T-cell (primary cell): ENCODE measurements at regions not wholly inside any gene's neighbourhood (a gene's known extent, or its start where the extent isn't known, plus 50 kb on each side); places are given as distances from the start of the nearest gene placed in this dataset.

Source experiments
- ATAC-seq, 4 experiments: fragments of 200-7000 bp in 3 of 4; fragments of 150-1000 bp in 1 of 4; cut with Tn5 transposase; replicated peaks in 1 of 4; 1 replicate in 3 of 4; 2 replicates in 1 of 4; pipeline ENCODE4 v1.10.0; 2021; ENCODE audit warnings: moderate library complexity in 3 of 4, mild to moderate bottlenecking in 2 of 4, moderate number of reproducible peaks in 1 of 4
- CTCF ChIA-PET, 2 donors: fragments of 300-600 bp; sonication (Branson Sonifier 250); formaldehyde crosslinking; loops; one replicate each; lab custom pipeline; 2022; ENCODE audit warnings: antibody characterized with exemption in 2 of 2; lab: Charles Lee
- POLR2A ChIA-PET, 2 donors: fragments of 300-600 bp; sonication (Branson Sonifier 250); formaldehyde crosslinking; loops; one replicate each; lab custom pipeline; 2022; ENCODE audit warnings: antibody characterized with exemption in 2 of 2; lab: Charles Lee
- DNase-seq, 35 experiments: peaks; one replicate each; pipeline versions ENCODE4 v3.0.0 to v3.0.0-alpha.2; 2013 to 2023
- H3K27ac ChIP-seq: one replicate; pipeline ENCODE4 v1.5.1; 2013; ENCODE audit warnings: low read length
- H3K27me3 ChIP-seq, 2 experiments: replicated peaks in 1 of 2; 1 replicate in 1 of 2; 2 replicates in 1 of 2; pipeline versions ENCODE4 v1.6.1 to v1.7.0; 2013; ENCODE audit warnings: low read length in 1 of 2, mixed read lengths in 1 of 2; ENCODE audit not compliant: control insufficient read depth in 2 of 2, insufficient read depth in 2 of 2; ENCODE audit errors: extremely low read depth in 1 of 2
- H3K36me3 ChIP-seq, 2 donors: 1 replicate in 1 of 2; 2 replicates in 1 of 2; pipeline versions ENCODE4 v1.6.1 to v1.7.0; 2013; ENCODE audit warnings: low read length in 1 of 2; ENCODE audit not compliant: control insufficient read depth in 2 of 2, insufficient read depth in 1 of 2; ENCODE audit errors: extremely low read depth in 1 of 2
- H3K4me1 ChIP-seq, 2 experiments: 1 replicate in 1 of 2; 2 replicates in 1 of 2; pipeline versions ENCODE4 v1.6.1 to v1.7.0; 2013; ENCODE audit warnings: low read length in 2 of 2, mixed read lengths in 1 of 2; ENCODE audit not compliant: insufficient read depth in 2 of 2, control insufficient read depth in 1 of 2; ENCODE audit errors: extremely low read depth in 1 of 2
- H3K4me3 ChIP-seq, 2 donors: 1 replicate in 1 of 2; 2 replicates in 1 of 2; pipeline versions ENCODE4 v1.5.1 to v1.7.0; 2013; ENCODE audit warnings: mild to moderate bottlenecking in 2 of 2, low read length in 1 of 2, moderate library complexity in 1 of 2; ENCODE audit not compliant: control insufficient read depth in 1 of 2; ENCODE audit errors: extremely low read depth in 1 of 2
- H3K9me3 ChIP-seq: 2 replicates; pipeline ENCODE4 v1.7.0; 2013
- H3K27ac Mint-ChIP-seq, 2 donors: one replicate each; pipeline ENCODE4 v1.8.0; 2020 to 2021; ENCODE audit warnings: mild to moderate bottlenecking in 2 of 2, mixed read lengths in 2 of 2
- H3K27me3 Mint-ChIP-seq, 2 donors: one replicate each; pipeline ENCODE4 v1.8.0; 2021 to 2022; ENCODE audit warnings: mixed read lengths in 2 of 2
- H3K36me3 Mint-ChIP-seq: one replicate; pipeline ENCODE4 v1.8.0; 2021; ENCODE audit warnings: mixed read lengths
- H3K4me1 Mint-ChIP-seq, 3 donors: one replicate each; pipeline ENCODE4 v1.8.0; 2020 to 2022; ENCODE audit warnings: mixed read lengths in 3 of 3, mild to moderate bottlenecking in 1 of 3
- H3K4me3 Mint-ChIP-seq, 3 donors: one replicate each; pipeline ENCODE4 v1.8.0; 2020 to 2022; ENCODE audit warnings: mild to moderate bottlenecking in 3 of 3, mixed read lengths in 3 of 3, moderate library complexity in 3 of 3
- H3K9me3 Mint-ChIP-seq, 3 donors: one replicate each; pipeline ENCODE4 v1.8.0; 2020 to 2022; ENCODE audit warnings: mixed read lengths in 3 of 3
- WGBS: methylation state at CpG from one replicate; pipeline ENCODE4 v1.1.5; 2013; ENCODE audit warnings: missing lambda C conversion rate; ENCODE audit not compliant: insufficient coverage; 5-methylcytosine and 5-hydroxymethylcytosine counted together

DNA sequence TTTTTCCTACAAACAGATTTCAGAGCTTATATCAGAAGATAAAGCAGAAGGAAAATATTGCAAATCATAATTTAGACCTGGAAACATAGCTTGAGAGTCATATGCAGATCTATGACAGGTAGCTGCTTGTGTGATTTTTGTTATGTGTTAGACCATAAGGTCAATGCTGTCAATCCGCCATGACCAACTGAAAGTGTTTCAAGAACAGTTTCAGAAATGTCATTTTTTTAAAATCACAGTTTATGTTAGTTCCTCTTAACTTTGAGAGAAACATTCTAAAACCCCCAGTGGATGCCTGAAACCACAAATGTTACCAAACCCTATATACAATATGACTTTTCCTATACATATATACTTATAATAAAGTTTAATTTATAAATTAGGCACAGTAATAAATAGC lies 391.3 kb upstream of the FAM241A start:
- ChIA-PET POLR2A (no interaction called here), CTCF (no interaction called here)
- ATAC-seq (no peak), DNase-seq (no peak)
- Mint-ChIP-seq H3K4me3 (no peak overlapping the region), H3K9me3 (no peaks in the 10 kb centered on the region), H3K4me1 (no peaks in the 10 kb centered on the region), H3K27me3 (no peaks in the 10 kb centered on the region), H3K36me3 (no peaks in the 10 kb centered on the region), H3K27ac (no peak overlapping the region)
- WGBS: no CpG with 5 or more reads among the region's 1 CpG
- Histone ChIP-seq H3K9me3 (no peaks in the 10 kb centered on the region), H3K4me1 (no peaks in the 10 kb centered on the region), H3K27me3 (no peaks in the 10 kb centered on the region), H3K36me3 (no peaks in the 10 kb centered on the region), H3K27ac (no peak overlapping the region), H3K4me3 (no peak overlapping the region)

GRCh38 chr4:111755571-111755970 lies 389.7 kb upstream of the FAM241A start:
- Mint-ChIP-seq H3K4me1 (no peaks in the 10 kb centered on the region), H3K27ac (no peak overlapping the region), H3K4me3 (no peak overlapping the region), H3K9me3 (peaks cover 0 to 2% (median 2%) of the 10 kb centered on the region in 3 donors), H3K27me3 (no peaks in the 10 kb centered on the region), H3K36me3 (no peaks in the 10 kb centered on the region)
- Histone ChIP-seq H3K9me3 (no peaks in the 10 kb centered on the region), H3K4me3 (no peak overlapping the region), H3K36me3 (no peaks in the 10 kb centered on the region), H3K27me3 (no peaks in the 10 kb centered on the region), H3K4me1 (no peaks in the 10 kb centered on the region), H3K27ac (no peak overlapping the region)
- 93% methylated on average over 5 of the region's 10 CpGs for WGBS
- ATAC-seq (no peak), DNase-seq (no peak)
- ChIA-PET CTCF (no interaction called here), POLR2A (no interaction called here)

DNA sequence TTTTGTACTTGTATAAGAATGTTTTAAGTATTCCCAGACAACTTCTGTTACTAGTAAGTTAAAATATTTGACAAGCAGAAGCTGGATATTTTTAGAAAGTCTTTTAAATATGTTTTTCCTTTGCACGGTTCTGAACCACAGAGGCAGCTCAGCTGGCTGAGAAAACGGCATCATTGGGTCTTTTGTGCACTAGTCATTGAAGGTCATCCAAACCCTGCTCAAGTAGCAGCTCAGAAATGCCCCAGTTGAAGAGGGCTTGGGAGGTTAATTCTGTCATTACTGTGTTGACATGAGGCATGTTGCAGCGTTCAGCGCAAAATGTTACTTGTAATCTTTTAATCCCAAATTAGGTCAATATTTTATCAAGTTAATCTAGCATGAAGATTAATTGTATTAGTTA lies 383.7 kb upstream of the FAM241A start:
- Histone ChIP-seq H3K36me3 (no peaks in the 10 kb centered on the region), H3K9me3 (no peaks in the 10 kb centered on the region), H3K4me1 (no peaks in the 10 kb centered on the region), H3K27ac (no peak overlapping the region), H3K4me3 (no peak overlapping the region), H3K27me3 (no peaks in the 10 kb centered on the region)
- Mint-ChIP-seq H3K4me3 (no peak overlapping the region), H3K4me1 (no peaks in the 10 kb centered on the region), H3K36me3 (no peaks in the 10 kb centered on the region), H3K9me3 (peaks cover 2 to 10% (median 7%) of the 10 kb centered on the region in 3 donors), H3K27me3 (no peaks in the 10 kb centered on the region), H3K27ac (no peak overlapping the region)
- 6% methylated on average over 2 of the region's 4 CpGs for WGBS
- ChIA-PET CTCF (no interaction called here), POLR2A (no interaction called here)
- DNase-seq: no peak
- no peak for ATAC-seq

- ATAC-seq: no peak
- ChIA-PET CTCF (no interaction called here), POLR2A (no interaction called here)
- no peak overlapping the region for H3K27ac Mint-ChIP-seq
- Histone ChIP-seq H3K4me1 (no peaks in the 10 kb centered on the region), H3K4me3 (no peak overlapping the region), H3K27me3 (no peaks in the 10 kb centered on the region), H3K36me3 (no peaks in the 10 kb centered on the region), H3K9me3 (no peaks in the 10 kb centered on the region), H3K27ac (no peak overlapping the region)
- H3K4me3 Mint-ChIP-seq: no peak overlapping the region
- peaks cover 2 to 12% (median 4%) of the 10 kb centered on the region in 3 donors for H3K9me3 Mint-ChIP-seq
- H3K36me3 Mint-ChIP-seq: no peaks in the 10 kb centered on the region
- DNase-seq: no peak
- H3K4me1 Mint-ChIP-seq: no peaks in the 10 kb centered on the region
- WGBS: 50% methylated on average over 5 of the region's 8 CpGs
- H3K27me3 Mint-ChIP-seq: peaks cover 0 to 4% of the 10 kb centered on the region in 2 donors
Measured at GRCh38 chr4:111770514-111770913, 374.7 kb upstream of the FAM241A start.

DNA sequence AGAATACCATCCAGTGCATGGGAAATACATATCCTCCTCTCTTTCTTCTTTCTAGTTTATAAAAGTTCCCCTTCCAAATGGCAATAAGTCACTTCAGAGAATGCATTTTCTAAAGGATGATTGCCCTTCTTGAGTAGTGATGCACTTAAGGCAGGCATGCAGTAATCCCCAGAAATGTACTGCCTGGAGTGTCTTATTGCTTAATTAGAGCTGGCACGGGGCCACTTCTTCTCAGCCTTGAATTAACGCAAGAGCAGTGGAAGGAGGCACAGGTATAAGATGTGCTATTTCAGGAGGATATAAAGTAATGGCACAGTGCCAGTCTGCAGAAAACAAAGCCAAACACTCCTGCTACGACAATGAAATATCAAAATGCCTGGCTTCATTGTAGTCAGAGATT lies 371.4 kb upstream of the FAM241A start:
- WGBS: 100% methylated on average over 1 of the region's 3 CpGs
- DNase-seq (no peak), ATAC-seq (no peak)
- H3K36me3 Mint-ChIP-seq: no peaks in the 10 kb centered on the region
- peaks cover 0 to 4% of the 10 kb centered on the region in 2 donors for H3K27me3 Mint-ChIP-seq
- H3K4me1 ChIP-seq: no peaks in the 10 kb centered on the region
- H3K27ac ChIP-seq: no peak overlapping the region
- H3K36me3 ChIP-seq: no peaks in the 10 kb centered on the region
- no peak overlapping the region for H3K4me3 ChIP-seq
- ChIA-PET CTCF (no interaction called here), POLR2A (no interaction called here)
- H3K27ac Mint-ChIP-seq: no peak overlapping the region
- H3K9me3 Mint-ChIP-seq: peaks cover 2 to 9% (median 4%) of the 10 kb centered on the region in 3 donors
- no peaks in the 10 kb centered on the region for H3K9me3 ChIP-seq
- no peak overlapping the region for H3K4me3 Mint-ChIP-seq
- H3K4me1 Mint-ChIP-seq: no peaks in the 10 kb centered on the region
- no peaks in the 10 kb centered on the region for H3K27me3 ChIP-seq

GRCh38 chr4:111775556-111776297 lies 369.5 kb upstream of the FAM241A start:
- no peak overlapping the region for H3K4me3 Mint-ChIP-seq
- ATAC-seq: no peak
- Histone ChIP-seq H3K4me3 (no peak overlapping the region), H3K36me3 (no peaks in the 10 kb centered on the region), H3K27ac (no peak overlapping the region), H3K27me3 (no peaks in the 10 kb centered on the region), H3K9me3 (no peaks in the 10 kb centered on the region), H3K4me1 (no peaks in the 10 kb centered on the region)
- H3K36me3 Mint-ChIP-seq: no peaks in the 10 kb centered on the region
- ChIA-PET POLR2A (no interaction called here), CTCF (no interaction called here)
- no peaks in the 10 kb centered on the region for H3K4me1 Mint-ChIP-seq
- no peak overlapping the region for H3K27ac Mint-ChIP-seq
- H3K27me3 Mint-ChIP-seq: no peaks in the 10 kb centered on the region
- no peak for DNase-seq
- WGBS: 63% methylated on average over 3 of the region's 4 CpGs
- peaks cover 0 to 4% (median 0%) of the 10 kb centered on the region in 3 donors for H3K9me3 Mint-ChIP-seq
